HG03521 (cell line): ENCODE measurements at regions not wholly inside any gene's neighbourhood (a gene's known extent, or its start where the extent isn't known, plus 50 kb on each side); places are given as distances from the start of the nearest gene placed in this dataset.

ENCODE experiments used
- ATAC-seq: cut with Tn5 transposase; IDR thresholded peaks from one replicate; pipeline ENCODE4 v1.9.1; 2021; ENCODE audit warnings: mild to moderate bottlenecking, moderate library complexity; ENCODE audit not compliant: unreplicated experiment

DNA sequence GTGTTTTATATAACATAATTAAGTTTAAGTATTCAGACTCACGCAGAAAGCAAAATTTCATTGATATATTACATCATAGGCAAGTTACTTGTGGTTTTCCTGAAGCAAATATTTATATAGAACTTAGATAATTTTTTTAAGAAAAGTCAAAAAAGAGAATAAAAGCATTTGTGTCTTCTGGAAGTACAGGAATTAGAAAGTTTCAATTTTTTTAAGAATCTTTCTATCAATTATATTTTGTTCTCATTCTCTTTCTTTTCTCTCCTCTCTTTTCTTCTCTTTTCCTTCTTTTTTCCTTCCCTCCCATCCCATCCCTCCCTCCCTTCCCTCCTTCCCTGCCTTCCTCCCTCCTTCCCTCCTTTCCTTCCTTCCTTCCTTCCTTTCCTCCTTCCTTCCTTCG, 120.7 kb upstream of the CDH8 start:
- ATAC-seq, result no peak

GRCh38 chr16:62149631-62150030, 113.4 kb upstream of the CDH8 start:
- ATAC-seq, result no peak

DNA sequence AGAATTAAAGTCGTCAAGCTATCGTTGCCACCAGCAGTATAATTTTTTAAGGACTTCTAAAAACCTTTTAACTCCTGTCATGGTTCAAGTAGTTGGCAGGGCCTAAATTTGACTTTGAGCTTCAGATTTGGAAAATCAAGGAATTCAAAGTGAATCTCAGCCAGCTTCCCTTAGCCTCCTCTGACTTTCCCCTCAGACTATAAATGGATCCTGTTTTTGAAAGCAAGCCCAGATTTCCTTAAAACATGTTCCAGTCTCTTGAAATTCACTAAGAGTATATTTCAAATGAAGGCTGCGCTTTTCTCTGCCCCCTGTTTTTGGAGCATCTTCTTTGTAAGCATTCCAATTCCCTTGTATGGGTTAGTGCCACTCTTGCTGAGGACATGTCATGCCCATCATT, 101.8 kb upstream of the CDH8 start:
- no peak for ATAC-seq

GRCh38 chr16:62135911-62136310, 99.7 kb upstream of the CDH8 start:
- no peak for ATAC-seq

- no peak for ATAC-seq
These were observed 99.2 kb upstream of the CDH8 start for GRCh38 chr16:62135446-62135845.

DNA sequence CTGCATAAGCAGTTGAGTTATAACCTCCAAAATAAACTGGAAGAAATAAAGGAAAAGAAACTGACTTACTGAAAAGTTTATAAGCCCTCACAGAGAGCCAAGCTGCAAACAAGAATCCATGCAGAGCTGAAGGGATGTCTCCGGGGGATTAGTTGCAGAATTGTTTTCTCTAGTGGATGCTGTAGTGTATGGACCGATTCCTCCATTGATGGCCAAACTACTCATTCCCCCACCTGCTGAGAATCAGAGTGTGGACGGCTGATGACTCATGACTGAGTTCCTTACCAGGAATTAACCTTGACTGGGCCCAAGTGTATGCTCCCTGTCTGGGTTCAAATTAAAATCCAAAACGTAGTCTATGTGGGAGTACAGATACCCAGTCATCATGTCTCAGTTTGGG, 93.9 kb upstream of the CDH8 start:
- no peak for ATAC-seq

GRCh38 chr16:62105244-62105643, 69.0 kb upstream of the CDH8 start:
- ATAC-seq, result no peak

DNA sequence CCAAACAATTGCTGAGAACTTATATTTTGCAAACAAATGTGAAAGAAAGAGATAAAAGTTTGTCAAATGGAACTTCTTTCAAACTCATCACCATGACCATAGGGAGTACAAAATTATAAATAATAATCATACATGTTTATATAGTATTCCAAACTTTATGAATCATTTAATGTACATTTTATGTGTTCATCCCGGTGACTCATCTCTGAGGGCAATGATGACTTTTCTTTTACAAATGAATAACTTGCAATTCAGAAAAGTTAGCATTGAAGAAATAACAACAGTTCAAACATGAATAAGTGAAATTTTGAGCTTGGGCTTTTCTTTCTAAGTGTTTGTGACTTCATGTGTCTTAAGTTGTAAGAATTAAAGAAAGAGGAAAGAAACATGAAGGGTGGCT, 66.3 kb upstream of the CDH8 start:
- ATAC-seq, result no peak

DNA sequence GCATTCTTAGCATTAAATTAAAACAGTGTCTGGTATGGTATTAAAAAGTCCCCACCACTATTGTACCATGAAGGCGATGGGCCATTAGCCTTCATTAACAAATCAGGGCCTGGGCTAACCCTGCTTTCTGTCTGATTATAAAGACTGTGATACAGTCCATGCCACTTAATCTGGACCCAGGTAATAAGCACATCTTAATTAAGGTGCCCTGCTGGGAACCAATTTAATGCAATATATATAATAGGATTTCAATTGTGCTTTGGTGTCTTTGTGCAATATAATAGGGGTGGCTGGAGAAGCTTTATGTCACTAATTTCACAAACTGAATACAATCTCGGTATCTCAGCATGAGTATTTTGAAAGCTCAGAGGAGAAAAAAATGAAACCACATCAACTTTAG, 64.4 kb upstream of the CDH8 start:
- no peak for ATAC-seq

- no peak for ATAC-seq
These were observed 53.5 kb upstream of the CDH8 start for GRCh38 chr16:62089715-62090114.

- ATAC-seq, result no peak
These were observed 52.6 kb upstream of the CDH8 start for GRCh38 chr16:62088731-62089410.
